Stomach (tissue), 8 donors: ENCODE measurements at regions not wholly inside any gene's neighbourhood (a gene's known extent, or its start where the extent isn't known, plus 50 kb on each side); places are given as distances from the start of the nearest gene placed in this dataset.

ENCODE experiments used
- DNase-seq, 2 donors: peaks; one replicate each; pipeline versions ENCODE4 v3.0.0 to v3.0.0-alpha.2; 2013 to 2019
- H3K27ac ChIP-seq, 5 donors: fragments of 200-600 bp in 4 of 5; sonication (generic) in 4 of 5; one replicate each; pipeline ENCODE4 v1.5.1; 2013 to 2019; ENCODE audit warnings: mild to moderate bottlenecking in 1 of 5, moderate library complexity in 1 of 5
- H3K27me3 ChIP-seq, 3 donors: fragments of 200-600 bp; sonication (generic); one replicate each; pipeline ENCODE4 v1.5.1; 2017 to 2019; ENCODE audit warnings: mixed run types in 1 of 3
- H3K36me3 ChIP-seq, 4 donors: fragments of 200-600 bp; sonication (generic); 1 replicate in 3 of 4; 2 replicates in 1 of 4; pipeline ENCODE4 v1.5.1; 2016 to 2019
- H3K4me1 ChIP-seq, 4 donors: fragments of 200-600 bp; sonication (generic); one replicate each; pipeline ENCODE4 v1.5.1; 2016 to 2019
- H3K4me3 ChIP-seq, 4 donors: fragments of 200-600 bp; sonication (generic) in 3 of 4; one replicate each; pipeline ENCODE4 v1.5.1; 2016 to 2019; ENCODE audit warnings: mild to moderate bottlenecking in 1 of 4
- H3K9me3 ChIP-seq, 4 donors: fragments of 200-600 bp; sonication (generic); one replicate each; pipeline ENCODE4 v1.5.1; 2016 to 2019
- EP300 ChIP-seq: sonication (generic); formaldehyde crosslinking; IDR thresholded peaks from one replicate; pipeline ENCODE4 v1.6.1; 2017; ENCODE audit warnings: antibody characterized with exemption
- POLR2A ChIP-seq, 4 donors: fragments of 450-650 bp; IDR thresholded peaks; one replicate each; pipeline ENCODE4 v1.6.1; 2016; ENCODE audit warnings: antibody characterized with exemption in 4 of 4, control low read depth in 2 of 4, mild to moderate bottlenecking in 1 of 4, moderate library complexity in 1 of 4
- POLR2AphosphoS5 ChIP-seq, 3 donors: sonication (generic); formaldehyde crosslinking; IDR thresholded peaks; one replicate each; pipeline ENCODE4 v1.6.1; 2016; ENCODE audit warnings: antibody characterized with exemption in 3 of 3
- WGBS, 5 donors: extraction: QIAGEN DNeasy Blood & Tissue Kit in 3 of 5; methylation state at CpG; one replicate each; pipeline versions ENCODE4 v1.1.5 to v1.1.7; 2013 to 2018; 5-methylcytosine and 5-hydroxymethylcytosine counted together
- intact Hi-C: fragments of 100-400 bp; cut with DNase I; formaldehyde crosslinking; loops from one replicate; pipeline ENCODE4 v1.15.1; 2023; ENCODE audit warnings: low total_unique reads
- TF ChIP-seq, protein P1 (sequence below), 7 experiments: fragments of 450-650 bp in 4 of 7; fragments of 200-600 bp in 3 of 7; sonication (generic) in 3 of 7; IDR thresholded peaks; one replicate each; pipeline ENCODE4 v1.5.1; 2016 to 2019; ENCODE audit warnings: antibody characterized with exemption in 7 of 7, control low read depth in 2 of 7, mild to moderate bottlenecking in 1 of 7
- donor health status: healthy with polysubstance abuse.
- donor health status: Bipolar disorder and iron deficiency.
- donor health status: healthy.

DNA sequence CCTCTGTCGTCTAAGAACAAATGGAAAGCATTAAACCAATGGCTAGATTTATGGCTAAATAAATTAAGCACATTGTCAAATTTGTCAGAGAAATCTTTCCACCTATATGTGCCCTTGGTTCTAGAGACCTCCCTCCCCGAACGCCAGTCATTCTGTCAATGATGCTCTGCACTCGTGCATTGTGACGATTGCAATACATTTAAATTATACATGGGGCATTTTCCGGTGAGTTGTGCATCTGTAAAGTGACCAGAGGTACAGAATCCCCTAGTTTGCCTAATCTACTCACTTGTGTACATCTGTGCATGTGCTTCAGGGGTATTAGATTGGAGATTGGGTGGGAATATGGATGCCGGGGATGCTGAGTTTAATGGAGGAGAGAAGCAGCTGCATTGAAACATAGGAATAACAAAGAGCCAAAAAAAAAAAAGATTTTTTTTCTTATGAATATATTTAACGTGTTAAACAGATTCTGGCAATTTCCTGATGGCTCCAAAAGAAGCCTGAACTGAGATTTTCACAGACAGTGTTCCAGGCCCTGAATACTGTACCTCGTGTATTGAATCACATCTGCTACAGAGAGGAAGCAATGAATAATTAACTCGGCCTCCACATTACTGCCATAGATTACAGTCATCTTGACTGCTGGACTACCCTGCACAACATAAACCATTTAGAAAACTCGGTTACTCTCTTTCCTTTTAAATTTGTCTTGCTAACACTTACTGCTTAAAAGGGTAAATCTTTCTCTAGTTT is 149.0 kb upstream of the C1orf87 start:
- WGBS, 5 donors = 72 to 78% (median 75%) methylated on average over 11 of the region's 11 CpGs
- Histone ChIP-seq H3K27ac (no peak overlapping the region), H3K36me3 (no peaks in the 10 kb centered on the region), H3K27me3 (no peaks in the 10 kb centered on the region), H3K9me3 (no peaks in the 10 kb centered on the region), H3K4me1 (peaks cover 0 to 4% (median 0%) of the 10 kb centered on the region in 4 donors), H3K4me3 (no peak overlapping the region)
- TF ChIP-seq EP300 (no peak), POLR2AphosphoS5 (IDR thresholded peaks at IDR 0.05) (no peak), POLR2A (IDR thresholded peaks at IDR 0.05) (no peak)
- TF ChIP-seq, protein P1, sequence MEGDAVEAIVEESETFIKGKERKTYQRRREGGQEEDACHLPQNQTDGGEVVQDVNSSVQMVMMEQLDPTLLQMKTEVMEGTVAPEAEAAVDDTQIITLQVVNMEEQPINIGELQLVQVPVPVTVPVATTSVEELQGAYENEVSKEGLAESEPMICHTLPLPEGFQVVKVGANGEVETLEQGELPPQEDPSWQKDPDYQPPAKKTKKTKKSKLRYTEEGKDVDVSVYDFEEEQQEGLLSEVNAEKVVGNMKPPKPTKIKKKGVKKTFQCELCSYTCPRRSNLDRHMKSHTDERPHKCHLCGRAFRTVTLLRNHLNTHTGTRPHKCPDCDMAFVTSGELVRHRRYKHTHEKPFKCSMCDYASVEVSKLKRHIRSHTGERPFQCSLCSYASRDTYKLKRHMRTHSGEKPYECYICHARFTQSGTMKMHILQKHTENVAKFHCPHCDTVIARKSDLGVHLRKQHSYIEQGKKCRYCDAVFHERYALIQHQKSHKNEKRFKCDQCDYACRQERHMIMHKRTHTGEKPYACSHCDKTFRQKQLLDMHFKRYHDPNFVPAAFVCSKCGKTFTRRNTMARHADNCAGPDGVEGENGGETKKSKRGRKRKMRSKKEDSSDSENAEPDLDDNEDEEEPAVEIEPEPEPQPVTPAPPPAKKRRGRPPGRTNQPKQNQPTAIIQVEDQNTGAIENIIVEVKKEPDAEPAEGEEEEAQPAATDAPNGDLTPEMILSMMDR (IDR thresholded peaks at IDR 0.05) = no peak
- intact Hi-C loops = no loop called here
- DNase-seq = peak in 1 of 2 donors; percentile 39

DNA sequence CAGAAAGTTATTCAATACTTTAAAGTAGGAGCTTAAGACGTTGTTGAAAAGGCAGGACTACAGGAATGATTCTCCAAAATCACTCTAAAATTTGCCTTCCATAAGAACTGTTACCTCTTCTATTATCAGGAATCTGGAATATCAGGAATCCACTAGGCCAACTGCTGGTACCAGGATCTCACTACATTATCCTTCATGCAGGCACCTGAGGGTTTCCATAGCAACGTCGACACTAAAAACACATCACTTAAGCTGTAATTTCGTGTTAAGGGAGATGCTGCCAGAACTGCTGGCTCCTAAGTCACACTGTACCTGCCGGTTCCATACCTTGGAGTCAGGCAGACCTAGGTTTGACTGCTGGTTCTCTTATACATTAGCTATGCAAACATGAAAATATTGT is 139.7 kb upstream of the C1orf87 start:
- 62 to 80% (median 76%) methylated on average over 5 of the region's 5 CpGs for WGBS, 5 donors
- peaks cover 0 to 5% (median 0%) of the 10 kb centered on the region in 4 donors for H3K9me3 ChIP-seq
- TF ChIP-seq POLR2AphosphoS5 (IDR thresholded peaks at IDR 0.05) (no peak), POLR2A (IDR thresholded peaks at IDR 0.05) (no peak), EP300 (no peak)
- TF ChIP-seq, protein P1 (IDR thresholded peaks at IDR 0.05) = no peak
- H3K27ac ChIP-seq = no peak overlapping the region
- no peak for DNase-seq
- no peaks in the 10 kb centered on the region for H3K36me3 ChIP-seq
- intact Hi-C loops = no loop called here
- H3K4me1 ChIP-seq = no peaks in the 10 kb centered on the region
- H3K4me3 ChIP-seq = no peak overlapping the region
- no peaks in the 10 kb centered on the region for H3K27me3 ChIP-seq

- no peaks in the 10 kb centered on the region for H3K36me3 ChIP-seq
- H3K27ac ChIP-seq = no peak overlapping the region
- 87 to 95% (median 94%) methylated on average over 1 of the region's 1 CpG for WGBS, 5 donors
- TF ChIP-seq POLR2A (IDR thresholded peaks at IDR 0.05) = no peak
- no peak for TF ChIP-seq POLR2AphosphoS5 (IDR thresholded peaks at IDR 0.05)
- TF ChIP-seq, protein P1 (IDR thresholded peaks at IDR 0.05) = no peak
- no peak for TF ChIP-seq EP300
- intact Hi-C loops = no loop called here
- no peaks in the 10 kb centered on the region for H3K27me3 ChIP-seq
- no peaks in the 10 kb centered on the region for H3K4me1 ChIP-seq
- no peak for DNase-seq
- H3K9me3 ChIP-seq = no peaks in the 10 kb centered on the region
- no peak overlapping the region for H3K4me3 ChIP-seq
These were observed 122.5 kb upstream of the C1orf87 start for GRCh38 chr1:60196026-60196425.

DNA sequence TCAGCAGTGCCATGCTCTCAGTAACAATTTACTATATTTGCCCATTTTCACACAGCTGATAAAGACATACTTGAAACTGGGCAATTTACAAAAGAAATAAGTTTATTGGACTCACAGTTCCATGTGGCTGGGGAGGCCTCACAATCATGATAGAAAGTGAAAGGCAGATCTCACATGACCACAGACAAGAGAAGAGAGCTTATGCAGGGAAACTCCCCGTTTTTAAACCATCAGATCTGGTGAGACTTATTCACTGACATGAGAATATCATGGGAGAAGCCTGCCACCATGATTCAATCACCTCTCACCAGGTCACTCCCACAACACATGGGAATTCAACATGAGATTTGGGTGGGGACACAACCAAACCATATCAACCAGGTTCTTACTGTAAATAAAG is 112.1 kb upstream of the C1orf87 start:
- no peaks in the 10 kb centered on the region for H3K36me3 ChIP-seq
- intact Hi-C loops = no loop called here
- DNase-seq = no peak
- no peaks in the 10 kb centered on the region for H3K4me1 ChIP-seq
- H3K9me3 ChIP-seq = peaks cover 0 to 36% (median 30%) of the 10 kb centered on the region in 4 donors
- 26 to 57% (median 31%) methylated on average over 1 of the region's 1 CpG for WGBS, 5 donors
- H3K27me3 ChIP-seq = no peaks in the 10 kb centered on the region
- TF ChIP-seq POLR2A (IDR thresholded peaks at IDR 0.05) = no peak
- TF ChIP-seq, protein P1 (IDR thresholded peaks at IDR 0.05) = no peak
- no peak for TF ChIP-seq EP300
- TF ChIP-seq POLR2AphosphoS5 (IDR thresholded peaks at IDR 0.05) = no peak
- no peak overlapping the region for H3K4me3 ChIP-seq
- no peak overlapping the region for H3K27ac ChIP-seq
